A673 (cell line): ENCODE measurements at regions not wholly inside any gene's neighbourhood (a gene's known extent, or its start where the extent isn't known, plus 50 kb on each side); places are given as distances from the start of the nearest gene placed in this dataset.

ENCODE experiments used
- CTCF ChIP-seq: fragments of 300-800, 200-600 bp; sonication (generic); conservative IDR thresholded peaks from 2 replicates; pipeline ENCODE4 v1.5.1; 2017; ENCODE audit warnings: low read depth, mild to moderate bottlenecking, antibody characterized with exemption, low read length, moderate library complexity, mixed read lengths
- EZH2 ChIP-seq: fragments of 200-600 bp; sonication (generic); IDR thresholded peaks from 2 replicates; pipeline ENCODE4 v1.6.1; 2017; ENCODE audit warnings: borderline replicate concordance, low read depth, mild to moderate bottlenecking, mixed read lengths, antibody characterized with exemption, low read length; ENCODE audit not compliant: poor library complexity, severe bottlenecking

- no peak for TF ChIP-seq CTCF
- no peak for TF ChIP-seq EZH2
Measured at GRCh38 chr15:69863446-69863845, 234.3 kb downstream of the TLE3 start.
